Activated naive CD4-positive, alpha-beta T cell treated with anti-CD3 and anti-CD28 coated beads, Interleukin-2, amount 50 U/mL, for 72 hours (primary cell): ENCODE measurements at regions not wholly inside any gene's neighbourhood (a gene's known extent, or its start where the extent isn't known, plus 50 kb on each side); places are given as distances from the start of the nearest gene placed in this dataset.
A peak's percentile ranks its signal among the peaks of the same experiment; 100 is the strongest.

Experiments
- ATAC-seq, 2 donors: fragments of 150-1000 bp; cut with Tn5 transposase; 2 replicates each; pipeline ENCODE4 v1.10.0; 2021; ENCODE audit warnings: mild to moderate bottlenecking in 2 of 2, moderate library complexity in 2 of 2
- DNase-seq, 2 donors: peaks; one replicate each; pipeline ENCODE4 v3.0.0; 2021 to 2022; ENCODE audit warnings: low spot score in 2 of 2
- H3K27ac Mint-ChIP-seq, 2 donors: one replicate each; pipeline ENCODE4 v1.8.0; 2022; ENCODE audit warnings: mild to moderate bottlenecking in 2 of 2, mixed read lengths in 2 of 2
- H3K36me3 Mint-ChIP-seq, 2 donors: one replicate each; pipeline ENCODE4 v1.8.0; 2022; ENCODE audit warnings: mixed read lengths in 2 of 2
- H3K9me3 Mint-ChIP-seq, 2 donors: one replicate each; pipeline ENCODE4 v1.8.0; 2022; ENCODE audit warnings: mixed read lengths in 2 of 2

GRCh38 chr14:61927520-61927919 lies 165.3 kb downstream of the SNAPC1 start:
- peaks cover 0 to 5% of the 10 kb centered on the region in 2 donors for H3K9me3 Mint-ChIP-seq
- no peaks in the 10 kb centered on the region for H3K36me3 Mint-ChIP-seq
- no peak overlapping the region for H3K27ac Mint-ChIP-seq
- ATAC-seq (no peak), DNase-seq (no peak)

GRCh38 chr14:61928300-61928699 lies 166.1 kb downstream of the SNAPC1 start:
- DNase-seq: no peak
- Mint-ChIP-seq H3K9me3 (peaks cover 0 to 5% of the 10 kb centered on the region in 2 donors), H3K36me3 (no peaks in the 10 kb centered on the region), H3K27ac (no peak overlapping the region)
- ATAC-seq: no peak

GRCh38 chr14:61928701-61929100 lies 166.5 kb downstream of the SNAPC1 start:
- no peaks in the 10 kb centered on the region for H3K36me3 Mint-ChIP-seq
- ATAC-seq (no peak), DNase-seq (no peak)
- H3K9me3 Mint-ChIP-seq: peaks cover 0 to 5% of the 10 kb centered on the region in 2 donors
- no peak overlapping the region for H3K27ac Mint-ChIP-seq

GRCh38 chr14:61929651-61930050 lies 167.4 kb downstream of the SNAPC1 start:
- Mint-ChIP-seq H3K27ac (no peak overlapping the region), H3K36me3 (no peaks in the 10 kb centered on the region), H3K9me3 (peaks cover 0 to 5% of the 10 kb centered on the region in 2 donors)
- no peak for DNase-seq
- no peak for ATAC-seq

GRCh38 chr14:61930101-61930857 lies 168.1 kb downstream of the SNAPC1 start:
- Mint-ChIP-seq H3K9me3 (peaks cover 0 to 5% of the 10 kb centered on the region in 2 donors), H3K27ac (no peak overlapping the region), H3K36me3 (no peaks in the 10 kb centered on the region)
- ATAC-seq (no peak), DNase-seq (no peak)

- Mint-ChIP-seq H3K9me3 (peaks cover 0 to 5% of the 10 kb centered on the region in 2 donors), H3K36me3 (no peaks in the 10 kb centered on the region), H3K27ac (no peak overlapping the region)
- no peak for DNase-seq
- no peak for ATAC-seq
These were observed 170.8 kb downstream of the SNAPC1 start for GRCh38 chr14:61932974-61933373.

- DNase-seq (no peak), ATAC-seq (peak; percentile 76 to 96)
- Mint-ChIP-seq H3K9me3 (peaks cover 0 to 5% of the 10 kb centered on the region in 2 donors), H3K36me3 (no peaks in the 10 kb centered on the region), H3K27ac (no peak overlapping the region)
These were observed 172.2 kb downstream of the SNAPC1 start for GRCh38 chr14:61934385-61934784.

- DNase-seq (no peak), ATAC-seq (no peak)
- no peaks in the 10 kb centered on the region for H3K36me3 Mint-ChIP-seq
- no peak overlapping the region for H3K27ac Mint-ChIP-seq
- H3K9me3 Mint-ChIP-seq: no peaks in the 10 kb centered on the region
These were observed 177.6 kb downstream of the SNAPC1 start for GRCh38 chr14:61939776-61940175.

GRCh38 chr14:61940666-61941420 lies 178.6 kb downstream of the SNAPC1 start:
- Mint-ChIP-seq H3K9me3 (no peaks in the 10 kb centered on the region), H3K27ac (no peak overlapping the region), H3K36me3 (no peaks in the 10 kb centered on the region)
- ATAC-seq (no peak), DNase-seq (no peak)

GRCh38 chr14:61941421-61942150 lies 179.4 kb downstream of the SNAPC1 start:
- Mint-ChIP-seq H3K27ac (peak overlapping the region in 1 of 2 donors; percentile 76), H3K36me3 (no peaks in the 10 kb centered on the region), H3K9me3 (no peaks in the 10 kb centered on the region)
- ATAC-seq: no peak
- no peak for DNase-seq

GRCh38 chr14:61948376-61948775 lies 186.2 kb downstream of the SNAPC1 start:
- H3K27ac Mint-ChIP-seq: no peak overlapping the region
- no peak for ATAC-seq
- H3K36me3 Mint-ChIP-seq: no peaks in the 10 kb centered on the region

GRCh38 chr14:61950340-61950739 lies 188.1 kb downstream of the SNAPC1 start:
- Mint-ChIP-seq H3K36me3 (no peaks in the 10 kb centered on the region), H3K9me3 (no peaks in the 10 kb centered on the region), H3K27ac (no peak overlapping the region)
- DNase-seq (no peak), ATAC-seq (no peak)

More at GRCh38 chr14:61948376-61948775, 186.2 kb downstream of the SNAPC1 start:
- no peaks in the 10 kb centered on the region for H3K9me3 Mint-ChIP-seq
- DNase-seq: no peak

- DNase-seq (no peak), ATAC-seq (no peak)
- H3K9me3 Mint-ChIP-seq: peaks cover 4 to 5% of the 10 kb centered on the region in 2 donors
- H3K27ac Mint-ChIP-seq: peak overlapping the region in 1 of 2 donors; percentile 40
- H3K36me3 Mint-ChIP-seq: no peaks in the 10 kb centered on the region
These were observed 191.4 kb downstream of the SNAPC1 start for GRCh38 chr14:61953602-61954001.

GRCh38 chr14:61954306-61954705 lies 192.1 kb downstream of the SNAPC1 start:
- DNase-seq (no peak), ATAC-seq (no peak)
- H3K9me3 Mint-ChIP-seq: peaks cover 4 to 5% of the 10 kb centered on the region in 2 donors
- H3K27ac Mint-ChIP-seq: no peak overlapping the region
- H3K36me3 Mint-ChIP-seq: no peaks in the 10 kb centered on the region

GRCh38 chr14:61956517-61956916 lies 194.3 kb downstream of the SNAPC1 start:
- Mint-ChIP-seq H3K9me3 (peaks cover 4 to 5% of the 10 kb centered on the region in 2 donors), H3K36me3 (no peaks in the 10 kb centered on the region), H3K27ac (no peak overlapping the region)
- DNase-seq (no peak), ATAC-seq (no peak)

GRCh38 chr14:61959348-61959747 lies 197.1 kb downstream of the SNAPC1 start:
- no peak for ATAC-seq
- Mint-ChIP-seq H3K27ac (no peak overlapping the region), H3K9me3 (peaks cover 4 to 5% of the 10 kb centered on the region in 2 donors), H3K36me3 (no peaks in the 10 kb centered on the region)
- DNase-seq: no peak

- ATAC-seq (no peak), DNase-seq (no peak)
- H3K27ac Mint-ChIP-seq: no peak overlapping the region
- H3K36me3 Mint-ChIP-seq: no peaks in the 10 kb centered on the region
- peaks cover 3 to 4% of the 10 kb centered on the region in 2 donors for H3K9me3 Mint-ChIP-seq
These were observed 199.1 kb downstream of the SNAPC1 start for GRCh38 chr14:61961369-61961768.
